HepG2 (cell line): ENCODE measurements at regions not wholly inside any gene's neighbourhood (a gene's known extent, or its start where the extent isn't known, plus 50 kb on each side); places are given as distances from the start of the nearest gene placed in this dataset.

Experiments
- ATAC-seq: fragments of 200-7000 bp; cut with Tn5 transposase; 3 replicates; pipeline ENCODE4 v1.9.1; 2020; ENCODE audit warnings: mild to moderate bottlenecking, moderate library complexity
- BruUV-seq: library from RNA; stranded (reverse); fragments of 400-500 nt; replicated peaks from 2 replicates; lab custom pipeline; 2021; lab: Mats Ljungman, UMichigan
- CTCF ChIA-PET: fragments of 300-600 bp; formaldehyde crosslinking; extraction: SDS; loops from one replicate; lab custom pipeline; 2021; ENCODE audit warnings: low total read pairs, inconsistent platforms, low intra/inter-chr PET ratio; lab: Yijun Ruan, JAX
- POLR2A ChIA-PET: fragments of 350-600 bp; sonication (Branson Sonifier 250); formaldehyde crosslinking; loops from one replicate; lab custom pipeline; 2020; ENCODE audit warnings: antibody characterized with exemption, inconsistent platforms; lab: Yijun Ruan, JAX
- DNase-seq: peaks from one replicate; pipeline ENCODE4 v3.0.0-alpha.2; 2015; ENCODE audit warnings: low spot score
- FAIRE-seq: peaks from 3 replicates; lab custom pipeline; 2011; peaks lifted over from hg19 to GRCh38; lab: Jason Lieb, UNC
- H2AFZ ChIP-seq: one replicate; pipeline ENCODE4 v1.6.1; 2011; ENCODE audit warnings: low read length, inconsistent platforms
- H3K27ac ChIP-seq: fragments of 300-600 bp; 3 replicates; pipeline ENCODE4 v1.8.0; 2011; ENCODE audit warnings: mixed run types, mild to moderate bottlenecking, mixed read lengths, low read length, inconsistent platforms; ENCODE audit not compliant: insufficient read depth; ENCODE audit errors: extremely low read length
- H3K27me3 ChIP-seq, 2 experiments: fragments of 200-600 bp in 1 of 2; 2 replicates in 1 of 2; 3 replicates in 1 of 2; pipeline versions ENCODE4 v1.6.0 to v1.8.0; 2011; ENCODE audit warnings: low read length in 2 of 2, mild to moderate bottlenecking in 2 of 2, moderate library complexity in 2 of 2, inconsistent platforms in 1 of 2; ENCODE audit not compliant: insufficient read depth in 2 of 2, control insufficient read depth in 1 of 2
- H3K36me3 ChIP-seq, 2 experiments: fragments of 200-600 bp in 1 of 2; replicated peaks in 1 of 2; 2 replicates in 1 of 2; 3 replicates in 1 of 2; pipeline versions ENCODE4 v1.5.1 to v1.8.0; 2011; ENCODE audit warnings: low read length in 2 of 2, inconsistent platforms in 1 of 2; ENCODE audit not compliant: insufficient read depth in 2 of 2, control insufficient read depth in 1 of 2
- H3K4me1 ChIP-seq: 2 replicates; pipeline ENCODE4 v1.5.1; 2012; ENCODE audit warnings: low read length, inconsistent platforms; ENCODE audit not compliant: insufficient read depth
- H3K4me2 ChIP-seq: 2 replicates; pipeline ENCODE4 v1.6.0; 2011; ENCODE audit warnings: low read depth, low read length, inconsistent platforms
- H3K4me3 ChIP-seq, 3 experiments: fragments of 200-600 bp in 1 of 3; sonication (generic), shearing (Covaris generic) in 1 of 3; replicated peaks in 1 of 3; 2 replicates each; pipeline ENCODE4 v1.5.1; 2011 to 2016; ENCODE audit warnings: low read length in 3 of 3, inconsistent platforms in 2 of 3, low read depth in 2 of 3, mild to moderate bottlenecking in 2 of 3, control low read depth in 1 of 3, mixed read lengths in 1 of 3; ENCODE audit not compliant: insufficient read depth in 1 of 3
- H3K79me2 ChIP-seq: one replicate; pipeline ENCODE4 v1.6.1; 2011; ENCODE audit warnings: low read length, inconsistent platforms; ENCODE audit not compliant: insufficient read depth
- H3K9ac ChIP-seq: 2 replicates; pipeline ENCODE4 v1.6.0; 2011; ENCODE audit warnings: mild to moderate bottlenecking, low read depth, low read length, inconsistent platforms; ENCODE audit not compliant: insufficient read depth
- H3K9me3 ChIP-seq: 2 replicates; pipeline ENCODE4 v1.5.1; 2012; ENCODE audit warnings: mild to moderate bottlenecking, low read length
- H4K20me1 ChIP-seq: 2 replicates; pipeline ENCODE4 v1.6.0; 2011; ENCODE audit warnings: inconsistent platforms, mild to moderate bottlenecking, low read length, moderate library complexity; ENCODE audit not compliant: insufficient read depth
- BHLHE40 ChIP-seq: IDR thresholded peaks from 2 replicates; pipeline ENCODE4 v1.6.1; 2011; ENCODE audit warnings: low read length, improper control_type of control experiment
- MEF2D ChIP-seq: sonication (generic); formaldehyde crosslinking; IDR thresholded peaks from 2 replicates; pipeline ENCODE4 v1.5.1; 2020; ENCODE audit warnings: mild to moderate bottlenecking, missing genetic modification reagents
- POLR2G ChIP-seq: fragments of 200-400 bp; formaldehyde crosslinking; IDR thresholded peaks from 2 replicates; pipeline ENCODE4 v1.6.1; 2018; ENCODE audit warnings: mild to moderate bottlenecking, low read depth, low read length, moderate library complexity
- TGIF2 ChIP-seq: IDR thresholded peaks from 2 replicates; pipeline ENCODE4 v1.6.1; 2016; ENCODE audit warnings: control low read depth, missing compliant biosample characterization
- ZNF790 ChIP-seq: sonication (generic); formaldehyde crosslinking; IDR thresholded peaks from 2 replicates; pipeline ENCODE4 v1.8.0; 2022; ENCODE audit warnings: missing genetic modification reagents, mild to moderate bottlenecking, borderline replicate concordance
- WGBS: methylation state at CpG from one replicate; pipeline ENCODE4 v1.1.6; 2017; ENCODE audit warnings: low lambda C conversion rate; 5-methylcytosine and 5-hydroxymethylcytosine counted together
- in situ Hi-C: cut with HindIII; loops from 2 replicates; pipeline ENCODE4 v1.10.0; 2017; ENCODE audit warnings: low pct_unique_long_range_greater_than_20kb; ENCODE audit not compliant: extremely low pct_ligation_motif_present
- intact Hi-C: fragments of 100-400 bp; cut with micrococcal nuclease; formaldehyde crosslinking; loops from one replicate; pipeline ENCODE4 v1.10.0; 2022; ENCODE audit not compliant: unreplicated experiment
- TF ChIP-seq, protein P1 (sequence below): sonication (generic); formaldehyde crosslinking; IDR thresholded peaks from 2 replicates; pipeline ENCODE4 v1.4.0; 2020; ENCODE audit warnings: mild to moderate bottlenecking, missing genetic modification reagents
- TF ChIP-seq, protein P2 (sequence below): sonication (generic); formaldehyde crosslinking; IDR thresholded peaks from 2 replicates; pipeline ENCODE4 v1.5.0; 2020; ENCODE audit warnings: mild to moderate bottlenecking, missing genetic modification reagents
- TF ChIP-seq, protein P3 (sequence below): sonication (generic); formaldehyde crosslinking; IDR thresholded peaks from 2 replicates; pipeline ENCODE4 v1.4.0; 2020; ENCODE audit warnings: missing genetic modification reagents
- TF ChIP-seq, protein P4 (sequence below): sonication (generic); formaldehyde crosslinking; IDR thresholded peaks from 2 replicates; pipeline ENCODE4 v1.5.0; 2020; ENCODE audit warnings: missing genetic modification reagents

DNA sequence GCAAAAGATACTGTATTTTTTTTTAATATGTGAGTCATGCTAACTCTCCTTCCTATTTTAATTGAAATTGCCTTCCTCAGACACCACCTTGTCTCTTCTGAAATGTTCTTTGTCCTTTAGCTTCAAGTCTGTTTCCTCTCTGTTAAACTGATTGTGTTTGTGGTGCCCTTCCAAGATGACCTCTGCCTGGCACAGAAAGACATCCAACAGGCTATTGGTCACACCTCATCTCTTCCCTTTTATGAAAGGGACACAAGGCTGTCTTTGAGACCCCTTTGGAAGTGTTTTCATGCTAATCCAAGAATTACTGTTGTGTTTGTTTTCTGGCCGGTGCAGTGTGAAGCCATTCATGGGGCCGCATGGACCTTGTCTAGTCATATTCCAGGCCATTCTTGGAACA is 94.0 kb upstream of the PIK3C3 start (continued):
- TF ChIP-seq, protein P1, sequence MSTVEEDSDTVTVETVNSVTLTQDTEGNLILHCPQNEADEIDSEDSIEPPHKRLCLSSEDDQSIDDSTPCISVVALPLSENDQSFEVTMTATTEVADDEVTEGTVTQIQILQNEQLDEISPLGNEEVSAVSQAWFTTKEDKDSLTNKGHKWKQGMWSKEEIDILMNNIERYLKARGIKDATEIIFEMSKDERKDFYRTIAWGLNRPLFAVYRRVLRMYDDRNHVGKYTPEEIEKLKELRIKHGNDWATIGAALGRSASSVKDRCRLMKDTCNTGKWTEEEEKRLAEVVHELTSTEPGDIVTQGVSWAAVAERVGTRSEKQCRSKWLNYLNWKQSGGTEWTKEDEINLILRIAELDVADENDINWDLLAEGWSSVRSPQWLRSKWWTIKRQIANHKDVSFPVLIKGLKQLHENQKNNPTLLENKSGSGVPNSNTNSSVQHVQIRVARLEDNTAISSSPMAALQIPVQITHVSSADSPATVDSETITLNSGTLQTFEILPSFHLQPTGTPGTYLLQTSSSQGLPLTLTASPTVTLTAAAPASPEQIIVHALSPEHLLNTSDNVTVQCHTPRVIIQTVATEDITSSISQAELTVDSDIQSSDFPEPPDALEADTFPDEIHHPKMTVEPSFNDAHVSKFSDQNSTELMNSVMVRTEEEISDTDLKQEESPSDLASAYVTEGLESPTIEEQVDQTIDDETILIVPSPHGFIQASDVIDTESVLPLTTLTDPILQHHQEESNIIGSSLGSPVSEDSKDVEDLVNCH (CRISPR knock-in tag), result no peak

DNA sequence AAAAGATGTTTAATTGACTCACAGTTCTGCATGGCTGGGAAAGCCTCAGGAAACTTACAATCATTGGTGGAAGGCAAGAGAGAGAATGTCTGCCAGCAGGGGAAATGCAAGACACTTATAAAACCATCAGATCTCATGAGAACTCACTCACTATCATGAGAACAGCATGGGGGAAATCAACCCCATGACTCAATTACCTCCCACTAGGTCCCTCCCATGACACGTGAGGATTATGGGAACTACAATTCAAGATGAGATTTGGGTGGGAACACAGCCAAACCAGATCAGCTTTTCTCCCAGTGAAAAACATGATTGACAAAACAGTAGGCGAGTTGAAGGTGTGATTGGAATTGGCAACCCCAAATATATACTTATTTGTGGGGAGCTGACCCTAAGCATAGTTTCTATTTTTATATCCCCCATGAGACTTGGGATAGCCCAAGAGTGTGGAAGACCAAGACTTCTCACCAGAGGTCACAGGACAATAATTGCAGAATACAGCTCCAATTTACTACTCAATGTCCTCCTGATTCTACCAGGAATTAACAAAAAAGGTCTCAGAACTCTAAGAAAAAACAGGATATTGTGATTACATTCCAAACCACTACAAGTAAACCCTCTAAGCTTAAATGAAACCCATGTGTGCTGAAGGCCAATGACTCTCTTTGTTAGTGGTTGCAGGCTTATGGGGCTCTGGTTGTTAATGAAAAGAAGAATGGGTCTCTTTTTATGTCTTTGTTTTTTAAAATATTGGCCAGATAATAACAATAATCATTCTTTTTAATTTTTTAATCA is 96.1 kb upstream of the PIK3C3 start:
- no peaks in the 10 kb centered on the region for H4K20me1 ChIP-seq
- H3K36me3 ChIP-seq, result no peaks in the 10 kb centered on the region
- no peaks in the 10 kb centered on the region for H3K9me3 ChIP-seq
- H3K79me2 ChIP-seq, result no peaks in the 10 kb centered on the region
- H3K4me1 ChIP-seq, result no peaks in the 10 kb centered on the region
- H3K4me2 ChIP-seq, result no peak overlapping the region
- 3% methylated on average over 2 of the region's 2 CpGs for WGBS
- no peak overlapping the region for H3K9ac ChIP-seq
- BruUV-seq, result no TSS peak
- CTCF ChIA-PET, result no interaction called here
- H3K4me3 ChIP-seq, result no peak overlapping the region
- H2AFZ ChIP-seq, result no peak overlapping the region
- H3K27me3 ChIP-seq, result no peaks in the 10 kb centered on the region; a peak in 2 of 5 replicates
- DNase-seq, result no peak
- intact Hi-C loops, result no loop called here
- H3K27ac ChIP-seq, result no peak overlapping the region
- in situ Hi-C loops, result no loop called here
- no peak for ATAC-seq
- no peak for FAIRE-seq
- POLR2A ChIA-PET, result no interaction called here
- TF ChIP-seq BHLHE40, result no peak
- TF ChIP-seq, protein P2, sequence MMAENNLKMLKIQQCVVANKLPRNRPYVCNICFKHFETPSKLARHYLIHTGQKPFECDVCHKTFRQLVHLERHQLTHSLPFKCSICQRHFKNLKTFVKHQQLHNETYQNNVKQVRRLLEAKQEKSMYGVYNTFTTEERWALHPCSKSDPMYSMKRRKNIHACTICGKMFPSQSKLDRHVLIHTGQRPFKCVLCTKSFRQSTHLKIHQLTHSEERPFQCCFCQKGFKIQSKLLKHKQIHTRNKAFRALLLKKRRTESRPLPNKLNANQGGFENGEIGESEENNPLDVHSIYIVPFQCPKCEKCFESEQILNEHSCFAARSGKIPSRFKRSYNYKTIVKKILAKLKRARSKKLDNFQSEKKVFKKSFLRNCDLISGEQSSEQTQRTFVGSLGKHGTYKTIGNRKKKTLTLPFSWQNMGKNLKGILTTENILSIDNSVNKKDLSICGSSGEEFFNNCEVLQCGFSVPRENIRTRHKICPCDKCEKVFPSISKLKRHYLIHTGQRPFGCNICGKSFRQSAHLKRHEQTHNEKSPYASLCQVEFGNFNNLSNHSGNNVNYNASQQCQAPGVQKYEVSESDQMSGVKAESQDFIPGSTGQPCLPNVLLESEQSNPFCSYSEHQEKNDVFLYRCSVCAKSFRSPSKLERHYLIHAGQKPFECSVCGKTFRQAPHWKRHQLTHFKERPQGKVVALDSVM, result no peak
- TF ChIP-seq POLR2G, result no peak
- TF ChIP-seq MEF2D (CRISPR knock-in tag), result no peak
- TF ChIP-seq, protein P3, sequence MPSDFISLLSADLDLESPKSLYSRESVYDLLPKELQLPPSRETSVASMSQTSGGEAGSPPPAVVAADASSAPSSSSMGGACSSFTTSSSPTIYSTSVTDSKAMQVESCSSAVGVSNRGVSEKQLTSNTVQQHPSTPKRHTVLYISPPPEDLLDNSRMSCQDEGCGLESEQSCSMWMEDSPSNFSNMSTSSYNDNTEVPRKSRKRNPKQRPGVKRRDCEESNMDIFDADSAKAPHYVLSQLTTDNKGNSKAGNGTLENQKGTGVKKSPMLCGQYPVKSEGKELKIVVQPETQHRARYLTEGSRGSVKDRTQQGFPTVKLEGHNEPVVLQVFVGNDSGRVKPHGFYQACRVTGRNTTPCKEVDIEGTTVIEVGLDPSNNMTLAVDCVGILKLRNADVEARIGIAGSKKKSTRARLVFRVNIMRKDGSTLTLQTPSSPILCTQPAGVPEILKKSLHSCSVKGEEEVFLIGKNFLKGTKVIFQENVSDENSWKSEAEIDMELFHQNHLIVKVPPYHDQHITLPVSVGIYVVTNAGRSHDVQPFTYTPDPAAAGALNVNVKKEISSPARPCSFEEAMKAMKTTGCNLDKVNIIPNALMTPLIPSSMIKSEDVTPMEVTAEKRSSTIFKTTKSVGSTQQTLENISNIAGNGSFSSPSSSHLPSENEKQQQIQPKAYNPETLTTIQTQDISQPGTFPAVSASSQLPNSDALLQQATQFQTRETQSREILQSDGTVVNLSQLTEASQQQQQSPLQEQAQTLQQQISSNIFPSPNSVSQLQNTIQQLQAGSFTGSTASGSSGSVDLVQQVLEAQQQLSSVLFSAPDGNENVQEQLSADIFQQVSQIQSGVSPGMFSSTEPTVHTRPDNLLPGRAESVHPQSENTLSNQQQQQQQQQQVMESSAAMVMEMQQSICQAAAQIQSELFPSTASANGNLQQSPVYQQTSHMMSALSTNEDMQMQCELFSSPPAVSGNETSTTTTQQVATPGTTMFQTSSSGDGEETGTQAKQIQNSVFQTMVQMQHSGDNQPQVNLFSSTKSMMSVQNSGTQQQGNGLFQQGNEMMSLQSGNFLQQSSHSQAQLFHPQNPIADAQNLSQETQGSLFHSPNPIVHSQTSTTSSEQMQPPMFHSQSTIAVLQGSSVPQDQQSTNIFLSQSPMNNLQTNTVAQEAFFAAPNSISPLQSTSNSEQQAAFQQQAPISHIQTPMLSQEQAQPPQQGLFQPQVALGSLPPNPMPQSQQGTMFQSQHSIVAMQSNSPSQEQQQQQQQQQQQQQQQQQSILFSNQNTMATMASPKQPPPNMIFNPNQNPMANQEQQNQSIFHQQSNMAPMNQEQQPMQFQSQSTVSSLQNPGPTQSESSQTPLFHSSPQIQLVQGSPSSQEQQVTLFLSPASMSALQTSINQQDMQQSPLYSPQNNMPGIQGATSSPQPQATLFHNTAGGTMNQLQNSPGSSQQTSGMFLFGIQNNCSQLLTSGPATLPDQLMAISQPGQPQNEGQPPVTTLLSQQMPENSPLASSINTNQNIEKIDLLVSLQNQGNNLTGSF (CRISPR knock-in tag), result no peak
- no peak for TF ChIP-seq ZNF790 (CRISPR knock-in tag)
- no peak for TF ChIP-seq TGIF2 (CRISPR knock-in tag)
- TF ChIP-seq, protein P4, sequence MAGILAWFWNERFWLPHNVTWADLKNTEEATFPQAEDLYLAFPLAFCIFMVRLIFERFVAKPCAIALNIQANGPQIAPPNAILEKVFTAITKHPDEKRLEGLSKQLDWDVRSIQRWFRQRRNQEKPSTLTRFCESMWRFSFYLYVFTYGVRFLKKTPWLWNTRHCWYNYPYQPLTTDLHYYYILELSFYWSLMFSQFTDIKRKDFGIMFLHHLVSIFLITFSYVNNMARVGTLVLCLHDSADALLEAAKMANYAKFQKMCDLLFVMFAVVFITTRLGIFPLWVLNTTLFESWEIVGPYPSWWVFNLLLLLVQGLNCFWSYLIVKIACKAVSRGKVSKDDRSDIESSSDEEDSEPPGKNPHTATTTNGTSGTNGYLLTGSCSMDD (CRISPR knock-in tag), result no peak
